C4-2B (cell line): ENCODE measurements at regions not wholly inside any gene's neighbourhood (a gene's known extent, or its start where the extent isn't known, plus 50 kb on each side); places are given as distances from the start of the nearest gene placed in this dataset.
"Not testable (repeated sequence)": the region's sequence is repeated elsewhere in the genome, so short reads cannot be mapped to it uniquely, and the experiment has no call there.

Experiments used
- H3K27ac ChIP-seq: fragments of 450-650 bp; 2 replicates; pipeline ENCODE4 v1.5.1; 2017
- CTCF ChIP-seq: fragments of 450-650 bp; conservative IDR thresholded peaks from 2 replicates; pipeline ENCODE4 v1.5.1; 2017; ENCODE audit warnings: mild to moderate bottlenecking
- ZFX ChIP-seq: fragments of 450-650 bp; IDR thresholded peaks from 2 replicates; pipeline ENCODE4 v1.6.1; 2017

- no peak overlapping the region for H3K27ac ChIP-seq
- TF ChIP-seq CTCF (no peak), ZFX (no peak)
Measured at GRCh38 chr6:55108134-55109130, 65.9 kb upstream of the HCRTR2 start.

- no peak for TF ChIP-seq CTCF
- TF ChIP-seq ZFX, result no peak
- no peak overlapping the region for H3K27ac ChIP-seq
Measured at GRCh38 chr6:55117267-55117666, 57.0 kb upstream of the HCRTR2 start.

GRCh38 chr6:55124241-55124640, 50.1 kb upstream of the HCRTR2 start:
- not testable (repeated sequence) for H3K27ac ChIP-seq
